SU-DHL-6 (cell line): ENCODE measurements at regions not wholly inside any gene's neighbourhood (a gene's known extent, or its start where the extent isn't known, plus 50 kb on each side); places are given as distances from the start of the nearest gene placed in this dataset.

Experiments
- H2AFZ ChIP-seq: fragments of 200-600 bp; sonication (generic); 2 replicates; pipeline ENCODE4 v1.6.1; 2014; ENCODE audit warnings: low read depth, mild to moderate bottlenecking, moderate library complexity, mixed read lengths, antibody characterized with exemption, low read length; ENCODE audit not compliant: severe bottlenecking
- H3F3A ChIP-seq: fragments of 200-600 bp; shearing (Covaris generic); 2 replicates; pipeline ENCODE4 v1.6.0; 2016; ENCODE audit warnings: antibody characterized with exemption, mild to moderate bottlenecking; ENCODE audit not compliant: insufficient read depth
- H3K27ac ChIP-seq: fragments of 200-600 bp; sonication (generic); 2 replicates; pipeline ENCODE4 v1.5.1; 2016; ENCODE audit warnings: low read depth, mild to moderate bottlenecking, low read length, moderate library complexity, mixed read lengths
- H3K27me3 ChIP-seq: fragments of 200-600 bp; sonication (generic), shearing (Covaris generic); 2 replicates; pipeline ENCODE4 v1.6.0; 2014; ENCODE audit warnings: mild to moderate bottlenecking, low read length
- H3K36me3 ChIP-seq: fragments of 200-600 bp; sonication (generic); 2 replicates; pipeline ENCODE4 v1.6.1; 2014; ENCODE audit warnings: mild to moderate bottlenecking, low read length, mixed read lengths
- H3K4me2 ChIP-seq: fragments of 300-600, 200-600 bp; shearing (Covaris generic), sonication (generic); 2 replicates; pipeline ENCODE4 v1.6.0; 2014; ENCODE audit warnings: low read length, low read depth, mild to moderate bottlenecking; ENCODE audit not compliant: poor library complexity, severe bottlenecking
- H3K4me3 ChIP-seq: fragments of 200-600 bp; sonication (generic); 2 replicates; pipeline ENCODE4 v1.5.1; 2014; ENCODE audit warnings: antibody characterized with exemption, low read length, mild to moderate bottlenecking, mixed read lengths; ENCODE audit not compliant: insufficient read depth, poor library complexity, severe bottlenecking
- H3K79me2 ChIP-seq: fragments of 200-600 bp; sonication (generic); 2 replicates; pipeline ENCODE4 v1.6.1; 2014; ENCODE audit warnings: mild to moderate bottlenecking, low read length, moderate library complexity; ENCODE audit not compliant: insufficient read depth
- H3K9ac ChIP-seq: fragments of 200-600 bp; sonication (generic); 2 replicates; pipeline ENCODE4 v1.7.0; 2014; ENCODE audit warnings: mild to moderate bottlenecking, low read length
- H3K9me2 ChIP-seq: fragments of 200-600 bp; sonication (generic); replicated peaks from 2 replicates; pipeline ENCODE4 v1.6.1; 2014; ENCODE audit warnings: low read length; ENCODE audit not compliant: insufficient read depth
- H3K9me3 ChIP-seq: fragments of 200-600 bp; sonication (generic); 2 replicates; pipeline ENCODE4 v1.6.1; 2014; ENCODE audit warnings: low read length, mixed read lengths; ENCODE audit not compliant: insufficient read depth
- H4K20me1 ChIP-seq: fragments of 200-600 bp; sonication (generic); 2 replicates; pipeline ENCODE4 v1.6.1; 2014; ENCODE audit warnings: low read depth, mild to moderate bottlenecking, antibody characterized with exemption, low read length, moderate library complexity, mixed read lengths
- CTCF ChIP-seq: fragments of 200-600 bp; sonication (generic); IDR thresholded peaks from one replicate; pipeline ENCODE4 v1.5.1; 2017; ENCODE audit warnings: antibody characterized with exemption, mild to moderate bottlenecking, low read length, moderate library complexity; ENCODE audit not compliant: insufficient read depth, poor library complexity, severe bottlenecking
- EZH2phosphoT487 ChIP-seq: fragments of 200-600 bp; sonication (generic), shearing (Covaris generic); conservative IDR thresholded peaks from 2 replicates; pipeline ENCODE4 v1.6.1; 2018; ENCODE audit warnings: mild to moderate bottlenecking, antibody characterized with exemption, low read length, moderate library complexity, mixed read lengths

DNA sequence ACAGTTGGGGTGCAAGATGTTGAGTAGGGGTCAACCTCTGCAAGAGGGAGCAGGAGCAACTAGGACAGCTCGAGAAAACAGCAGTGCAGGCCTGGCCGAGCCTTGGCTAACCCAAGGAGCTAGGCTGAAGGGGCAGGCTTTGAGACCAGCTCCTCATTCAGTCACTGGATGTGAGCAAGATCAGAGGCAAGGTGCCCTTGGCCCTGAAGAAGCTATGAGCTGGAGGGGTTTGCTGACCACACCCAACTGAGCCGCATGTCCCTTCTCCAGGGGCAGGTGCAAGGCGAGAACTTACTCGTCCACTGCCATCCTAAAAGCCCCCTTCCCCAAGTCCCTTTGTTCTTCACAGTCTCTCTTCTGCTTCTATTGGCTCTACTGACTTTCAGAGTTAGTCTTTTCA is 126.1 kb upstream of the UBL3 start:
- H3K9me3 ChIP-seq: no peaks in the 10 kb centered on the region
- H3K4me3 ChIP-seq: no peak overlapping the region
- H3K27me3 ChIP-seq: no peaks in the 10 kb centered on the region
- no peak for TF ChIP-seq CTCF
- no peak for TF ChIP-seq EZH2phosphoT487
- no peak overlapping the region for H3K27ac ChIP-seq
- no peak overlapping the region for H3K4me2 ChIP-seq
- no peaks in the 10 kb centered on the region for H4K20me1 ChIP-seq
- no peaks in the 10 kb centered on the region for H3K36me3 ChIP-seq
- no peaks in the 10 kb centered on the region for H3K79me2 ChIP-seq
- H3F3A ChIP-seq: no peaks in the 10 kb centered on the region
- H2AFZ ChIP-seq: no peak overlapping the region
- H3K9me2 ChIP-seq: no peaks in the 10 kb centered on the region
- no peak overlapping the region for H3K9ac ChIP-seq

- Histone ChIP-seq H3K9me3 (no peaks in the 10 kb centered on the region), H3F3A (no peaks in the 10 kb centered on the region), H3K27me3 (no peaks in the 10 kb centered on the region), H3K9me2 (no peaks in the 10 kb centered on the region), H3K4me2 (no peak overlapping the region), H2AFZ (no peak overlapping the region), H3K4me3 (no peak overlapping the region), H3K9ac (no peak overlapping the region), H3K36me3 (no peaks in the 10 kb centered on the region), H3K27ac (no peak overlapping the region), H3K79me2 (no peaks in the 10 kb centered on the region), H4K20me1 (no peaks in the 10 kb centered on the region)
- TF ChIP-seq CTCF (no peak), EZH2phosphoT487 (no peak)
Measured at GRCh38 chr13:29975283-29975682, 124.9 kb upstream of the UBL3 start.

DNA sequence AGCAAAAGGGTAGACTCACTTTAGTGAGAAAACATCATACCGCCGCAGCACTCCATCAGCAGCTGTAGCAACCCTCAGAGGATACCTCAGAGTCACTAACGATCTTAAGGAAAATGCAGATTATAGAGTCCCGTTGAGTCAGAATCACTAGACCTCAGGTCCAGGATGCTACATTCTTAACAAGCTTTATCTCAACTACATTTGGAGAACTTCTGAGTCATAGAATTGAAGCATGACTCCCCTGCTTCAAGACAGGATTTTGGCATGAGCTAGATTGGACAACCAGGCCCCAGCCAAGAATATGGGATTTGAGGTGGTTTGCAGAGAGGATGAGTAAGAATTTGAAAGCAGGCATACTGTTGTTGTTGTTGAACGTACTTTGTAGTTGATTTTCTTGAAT is 118.9 kb upstream of the UBL3 start:
- TF ChIP-seq CTCF: no peak
- no peak for TF ChIP-seq EZH2phosphoT487
- Histone ChIP-seq H3K4me2 (no peak overlapping the region), H3K79me2 (no peaks in the 10 kb centered on the region), H3K36me3 (no peaks in the 10 kb centered on the region), H2AFZ (no peak overlapping the region), H3K27me3 (no peaks in the 10 kb centered on the region), H4K20me1 (no peaks in the 10 kb centered on the region), H3K9me3 (no peaks in the 10 kb centered on the region), H3K4me3 (no peak overlapping the region), H3K9ac (no peak overlapping the region), H3K9me2 (no peaks in the 10 kb centered on the region), H3F3A (no peaks in the 10 kb centered on the region), H3K27ac (no peak overlapping the region)
